ENCODE measurements at regions not wholly inside any gene's neighbourhood (a gene's known extent, or its start where the extent isn't known, plus 50 kb on each side); places are given as distances from the start of the nearest gene placed in this dataset.
"Not testable (repeated sequence)": the region's sequence is repeated elsewhere in the genome, so short reads cannot be mapped to it uniquely, and the experiment has no call there.

DNA sequence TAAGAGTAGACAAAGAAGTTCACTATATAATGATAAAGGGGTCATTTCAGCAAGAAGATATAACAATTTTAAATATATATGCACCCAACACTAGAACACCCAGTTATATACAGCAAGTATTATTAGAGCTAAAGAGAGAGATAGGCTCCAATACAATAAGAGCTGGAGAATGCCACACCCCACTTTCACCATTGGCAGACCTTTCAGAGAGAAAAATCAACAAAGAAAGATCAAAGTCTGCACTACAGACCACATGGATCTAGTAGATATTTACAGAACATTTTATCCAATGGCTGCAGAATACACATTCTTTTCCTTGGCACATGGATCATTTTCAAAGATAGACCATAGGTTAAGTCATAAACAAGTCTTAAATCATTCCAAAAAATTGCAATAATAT, 479.7 kb upstream of the DIAPH2 start:
- no peak for DNase-seq (ENCODE audit: low read depth in 2 of 2)

DNA sequence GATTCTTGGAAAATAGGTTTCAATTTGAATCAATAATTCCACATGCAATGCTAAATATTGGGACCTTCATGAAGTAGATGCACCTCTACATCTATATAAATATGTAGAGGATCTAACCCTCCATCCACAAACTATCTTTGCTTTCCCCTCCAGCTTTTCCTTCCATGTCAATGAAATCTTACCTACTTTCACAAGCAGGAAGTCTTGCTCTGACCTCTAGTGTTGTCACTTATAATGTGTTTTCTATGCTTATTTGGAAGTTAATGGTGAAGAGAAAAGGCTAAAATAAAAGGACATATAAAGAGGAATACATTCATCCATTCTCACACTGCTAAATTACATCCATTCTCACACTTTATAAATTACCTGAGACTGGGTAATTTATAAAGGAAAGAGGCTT, 472.7 kb upstream of the DIAPH2 start:
- no peak for DNase-seq (ENCODE audit: low read depth in 2 of 2)

DNA sequence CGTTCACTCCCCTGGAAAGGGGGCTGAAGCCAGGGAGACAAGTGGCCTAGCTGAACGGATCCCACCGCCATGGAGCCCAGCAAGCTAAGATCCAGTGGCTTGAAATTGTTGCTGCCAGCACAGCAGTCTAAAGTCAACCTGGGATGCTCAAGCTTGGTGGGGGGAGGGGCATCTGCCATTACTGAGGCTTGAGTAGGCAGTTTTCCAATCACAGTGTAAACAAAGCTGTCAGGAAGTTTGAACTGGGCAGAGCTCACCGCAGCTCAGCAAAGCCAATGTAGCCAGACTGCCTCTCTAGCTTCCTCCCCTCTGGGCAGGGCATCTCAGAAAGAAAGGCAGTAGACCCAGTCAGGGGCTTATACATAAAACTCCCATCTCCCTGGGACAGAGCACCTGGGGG, 470.0 kb upstream of the DIAPH2 start:
- not testable (repeated sequence) for DNase-seq (ENCODE audit: low read depth in 2 of 2)

DNA sequence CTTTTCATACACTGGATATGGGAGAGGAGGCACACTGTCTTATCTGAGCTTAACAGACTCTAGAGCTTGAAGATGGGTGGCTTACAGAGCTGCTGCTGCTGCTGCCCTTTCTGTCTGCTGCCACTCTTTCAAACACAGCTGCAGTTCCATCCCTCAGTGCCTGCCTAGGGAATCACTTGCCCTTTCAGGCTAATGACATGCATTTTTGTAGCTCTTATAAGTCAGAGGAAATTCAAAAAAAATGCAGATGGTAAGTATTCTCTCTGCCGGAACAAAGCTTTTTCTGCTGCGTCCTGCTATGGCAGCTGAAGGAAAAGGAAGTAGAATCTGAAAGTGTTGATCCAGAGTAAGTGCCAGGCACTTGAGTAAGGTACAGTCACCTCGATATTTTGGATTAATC, 460.4 kb upstream of the DIAPH2 start:
- DNase-seq (ENCODE audit: low read depth in 2 of 2) = no peak

DNA sequence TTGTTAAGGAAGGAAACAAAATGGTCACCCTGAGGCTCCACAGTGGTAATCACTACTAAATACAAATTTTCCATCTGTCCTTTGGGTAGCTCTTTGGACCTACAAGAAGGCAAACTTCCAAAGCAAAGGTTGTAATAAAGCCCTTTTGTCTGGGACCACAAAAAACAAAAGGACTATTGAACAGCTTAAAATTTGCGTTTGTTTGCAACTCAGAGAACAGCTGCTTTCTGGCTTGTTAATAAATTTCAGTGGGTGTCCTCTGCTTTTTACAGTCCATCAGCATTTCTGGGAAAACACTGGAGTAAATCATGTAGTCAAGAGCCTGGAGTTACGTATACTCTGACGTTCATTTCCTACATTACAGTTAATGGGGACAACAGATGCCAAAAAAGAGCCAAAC, 439.7 kb upstream of the DIAPH2 start:
- DNase-seq (ENCODE audit: low read depth in 2 of 2) = no peak

DNA sequence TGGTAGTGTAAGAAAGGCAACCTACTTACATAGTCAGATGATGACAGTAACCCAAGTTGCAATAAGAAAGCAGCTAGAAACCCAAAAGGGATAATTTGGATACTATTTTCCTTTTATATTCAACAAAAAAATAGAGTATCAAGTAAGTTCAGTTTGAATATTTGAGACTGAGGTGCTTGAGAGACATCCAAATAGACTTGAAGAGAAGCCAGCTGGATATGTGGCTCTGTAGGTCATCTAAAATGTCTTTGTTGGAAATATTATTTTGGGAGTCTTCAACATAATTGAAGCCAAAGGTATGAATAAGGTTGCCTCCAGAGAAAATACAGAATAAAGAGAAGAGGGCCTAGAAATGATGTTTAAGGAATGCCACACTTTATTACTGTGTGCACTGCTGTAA, 438.2 kb upstream of the DIAPH2 start:
- no peak for DNase-seq (ENCODE audit: low read depth in 2 of 2)
